SJSA1 (cell line): ENCODE measurements at regions not wholly inside any gene's neighbourhood (a gene's known extent, or its start where the extent isn't known, plus 50 kb on each side); places are given as distances from the start of the nearest gene placed in this dataset.
"Not testable (repeated sequence)": the region's sequence is repeated elsewhere in the genome, so short reads cannot be mapped to it uniquely, and the experiment has no call there.

Source experiments
- DNase-seq, 2 experiments: peaks; one replicate each; pipeline ENCODE4 v3.0.0-alpha.2; 2015 to 2020; ENCODE audit warnings: low spot score in 2 of 2, low read depth in 1 of 2
- H3K27ac ChIP-seq: fragments of 250-450 bp; sonication (Bioruptor Pico); 2 replicates; pipeline ENCODE4 v1.5.1; 2020; ENCODE audit warnings: mild to moderate bottlenecking, moderate library complexity
- H3K27me3 ChIP-seq: fragments of 250-450 bp; sonication (Bioruptor Pico); replicated peaks from 2 replicates; pipeline ENCODE4 v1.5.1; 2020; ENCODE audit warnings: mild to moderate bottlenecking, moderate library complexity
- H3K36me3 ChIP-seq: fragments of 250-450 bp; sonication (Bioruptor Pico); 2 replicates; pipeline ENCODE4 v1.5.1; 2020; ENCODE audit warnings: mild to moderate bottlenecking
- H3K4me1 ChIP-seq: fragments of 250-450 bp; sonication (Bioruptor Pico); replicated peaks from 2 replicates; pipeline ENCODE4 v1.6.1; 2021; ENCODE audit warnings: mild to moderate bottlenecking
- H3K4me3 ChIP-seq: fragments of 250-450 bp; sonication (Bioruptor Pico); 2 replicates; pipeline ENCODE4 v1.5.1; 2020; ENCODE audit warnings: mild to moderate bottlenecking
- H3K9me3 ChIP-seq: fragments of 250-450 bp; sonication (Bioruptor Pico); replicated peaks from 2 replicates; pipeline ENCODE4 v1.5.1; 2020; ENCODE audit warnings: mild to moderate bottlenecking

DNA sequence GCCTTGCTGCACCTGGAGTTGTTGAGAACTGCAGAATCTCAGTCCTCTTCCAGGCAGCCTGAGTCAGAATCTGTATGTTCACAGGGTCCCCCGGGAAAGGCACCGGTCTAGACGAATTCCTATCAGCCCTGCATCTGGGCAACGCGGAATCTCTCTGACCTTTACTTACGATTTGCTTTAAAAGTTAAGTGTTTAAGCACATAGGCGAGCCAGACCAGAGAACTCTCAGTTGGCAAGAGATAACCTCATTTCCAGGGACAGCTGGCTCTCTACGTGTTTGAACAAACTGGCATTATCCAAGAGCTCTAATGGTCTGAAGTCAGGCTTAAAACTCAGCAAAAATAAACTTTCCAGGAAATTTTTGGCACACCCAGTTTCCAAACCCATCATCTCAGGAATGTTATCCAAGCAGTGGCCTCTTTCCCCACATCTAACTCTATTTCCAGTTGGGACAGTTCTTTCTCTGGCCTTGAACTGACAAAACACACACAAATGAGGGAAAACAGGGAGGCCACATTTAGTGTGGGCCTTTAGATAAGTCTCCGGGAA is 53.4 kb downstream of the HES1 start:
- peaks cover 7% of the 10 kb centered on the region; the same call in 1 of the 2 replicates for H3K4me1 ChIP-seq
- no peak overlapping the region for H3K27ac ChIP-seq
- DNase-seq: no peak
- no peaks in the 10 kb centered on the region for H3K36me3 ChIP-seq
- H3K9me3 ChIP-seq: no peaks in the 10 kb centered on the region
- no peaks in the 10 kb centered on the region for H3K27me3 ChIP-seq
- no peak overlapping the region for H3K4me3 ChIP-seq

DNA sequence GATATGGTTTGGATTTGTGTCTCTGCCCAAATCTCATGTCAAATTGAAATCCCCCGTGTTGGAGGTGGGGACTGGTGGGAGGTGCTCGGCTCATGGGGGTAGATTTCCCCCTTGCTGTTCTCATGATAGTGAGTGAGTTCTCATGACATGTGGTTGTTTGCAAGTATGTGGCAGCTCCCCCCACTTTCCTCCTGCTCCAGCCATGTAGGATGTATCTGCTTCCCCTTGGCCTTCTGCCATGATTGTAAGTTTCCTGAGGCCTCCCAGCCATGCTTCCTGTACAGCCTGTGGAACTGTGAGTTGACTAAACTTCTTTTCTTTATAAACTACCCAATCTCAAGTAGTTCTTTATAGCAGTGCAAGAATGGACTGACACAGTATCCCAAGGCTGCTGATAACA is 55.9 kb downstream of the HES1 start:
- not testable (repeated sequence) for H3K36me3 ChIP-seq, DNase-seq, H3K27ac ChIP-seq, H3K9me3 ChIP-seq, H3K27me3 ChIP-seq, H3K4me1 ChIP-seq, H3K4me3 ChIP-seq

DNA sequence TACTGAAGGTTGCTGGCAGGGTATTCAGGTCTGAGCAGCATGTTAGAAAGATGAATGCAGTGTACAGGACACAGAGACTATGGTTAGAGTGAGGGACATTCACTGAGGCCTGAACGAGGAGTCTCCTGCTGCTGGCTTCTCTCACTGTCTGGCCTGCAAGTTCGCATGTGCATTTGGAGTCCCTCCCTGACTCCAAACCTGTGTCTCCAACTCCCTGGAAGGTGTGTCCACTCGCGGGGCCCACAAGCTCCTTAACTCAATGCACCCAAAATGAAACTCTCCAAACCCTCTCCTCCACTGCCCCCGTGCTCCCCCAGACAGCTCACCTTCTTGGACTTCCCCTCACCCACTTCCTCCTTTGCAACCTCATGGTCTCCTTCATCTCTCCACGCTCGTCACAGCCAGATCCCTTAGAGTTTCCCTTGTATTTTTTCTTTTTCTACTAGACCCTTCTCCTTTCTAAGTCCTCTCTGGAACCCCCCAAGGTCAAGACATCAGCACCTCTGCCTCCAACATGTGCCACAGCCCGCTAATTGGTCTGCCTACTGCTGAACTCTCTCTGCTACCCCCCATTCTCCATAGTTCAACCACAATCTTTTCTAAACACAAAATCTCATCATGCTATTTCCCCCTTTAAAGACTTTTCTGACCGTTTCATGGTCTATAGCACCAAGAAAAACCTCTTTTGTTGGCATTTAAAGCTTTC is 58.3 kb downstream of the HES1 start:
- H3K4me1 ChIP-seq: no peaks in the 10 kb centered on the region; the same call in 1 of the 2 replicates
- no peak for DNase-seq
- H3K27ac ChIP-seq: no peak overlapping the region
- H3K9me3 ChIP-seq: no peaks in the 10 kb centered on the region
- H3K27me3 ChIP-seq: no peaks in the 10 kb centered on the region
- no peaks in the 10 kb centered on the region for H3K36me3 ChIP-seq
- no peak overlapping the region for H3K4me3 ChIP-seq

DNA sequence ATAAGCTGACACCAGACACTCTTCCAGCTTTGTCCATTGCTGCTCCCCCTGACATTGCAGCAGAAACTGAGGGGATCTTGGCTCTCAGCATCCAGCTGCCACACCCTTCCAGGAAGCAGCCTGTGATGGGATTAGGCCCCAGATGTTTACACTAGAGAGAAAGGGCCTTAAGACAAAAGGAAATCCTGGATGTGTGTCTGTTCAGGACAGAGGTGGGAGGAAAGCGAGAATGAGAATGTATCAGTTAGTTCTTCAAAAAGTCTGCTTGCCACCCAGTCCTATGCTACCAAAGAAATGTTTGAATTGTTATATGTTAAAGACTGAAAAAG is 58.8 kb downstream of the HES1 start:
- no peak overlapping the region for H3K27ac ChIP-seq
- no peaks in the 10 kb centered on the region for H3K27me3 ChIP-seq
- no peak overlapping the region for H3K4me3 ChIP-seq
- H3K4me1 ChIP-seq: no peaks in the 10 kb centered on the region
- no peaks in the 10 kb centered on the region for H3K9me3 ChIP-seq
- no peaks in the 10 kb centered on the region for H3K36me3 ChIP-seq
- DNase-seq: no peak

DNA sequence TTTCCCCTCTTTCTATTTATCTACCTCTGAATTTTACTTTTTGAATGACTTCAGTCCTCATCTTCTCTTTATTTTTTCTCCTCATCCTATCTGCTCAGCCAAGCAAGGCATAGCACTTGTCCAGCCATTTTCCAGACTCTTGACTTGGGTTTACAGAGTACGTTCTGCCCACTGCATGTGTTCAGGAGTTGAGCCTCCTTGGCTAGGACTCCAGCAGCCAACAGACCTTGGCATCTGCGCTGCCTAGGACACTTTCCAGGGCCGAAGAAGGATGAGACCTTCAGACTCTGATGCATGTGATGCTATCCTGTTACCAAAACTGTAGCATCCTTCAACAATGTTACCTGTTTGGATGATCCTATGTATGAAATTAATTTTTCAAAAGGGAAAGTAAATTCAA is 59.7 kb downstream of the HES1 start:
- H3K27me3 ChIP-seq: no peaks in the 10 kb centered on the region
- H3K27ac ChIP-seq: no peak overlapping the region
- no peaks in the 10 kb centered on the region for H3K36me3 ChIP-seq
- no peaks in the 10 kb centered on the region for H3K9me3 ChIP-seq
- H3K4me3 ChIP-seq: no peak overlapping the region
- H3K4me1 ChIP-seq: no peaks in the 10 kb centered on the region
- DNase-seq: no peak

DNA sequence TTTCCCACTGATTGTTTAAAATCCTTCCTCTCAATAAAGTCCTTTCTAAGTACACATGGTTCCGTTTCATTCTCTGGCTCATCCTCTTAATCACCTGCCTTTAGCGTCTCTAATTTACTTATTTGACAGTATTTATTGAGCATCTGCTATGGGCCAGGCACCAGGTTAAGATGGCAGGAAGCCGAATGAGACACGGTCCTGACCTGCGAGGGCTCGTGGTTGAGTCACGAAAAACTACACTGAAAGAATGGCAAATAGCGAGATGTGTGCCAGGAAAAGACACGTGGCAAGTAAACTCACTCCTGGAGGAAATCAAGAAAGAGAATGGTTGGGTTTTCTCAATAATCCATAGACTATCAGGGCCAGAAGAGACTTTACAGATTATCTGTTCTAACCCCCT is 60.9 kb downstream of the HES1 start:
- H3K36me3 ChIP-seq: no peaks in the 10 kb centered on the region
- DNase-seq: no peak
- H3K27ac ChIP-seq: no peak overlapping the region
- H3K27me3 ChIP-seq: no peaks in the 10 kb centered on the region
- no peaks in the 10 kb centered on the region for H3K9me3 ChIP-seq
- H3K4me1 ChIP-seq: no peaks in the 10 kb centered on the region
- H3K4me3 ChIP-seq: no peak overlapping the region

DNA sequence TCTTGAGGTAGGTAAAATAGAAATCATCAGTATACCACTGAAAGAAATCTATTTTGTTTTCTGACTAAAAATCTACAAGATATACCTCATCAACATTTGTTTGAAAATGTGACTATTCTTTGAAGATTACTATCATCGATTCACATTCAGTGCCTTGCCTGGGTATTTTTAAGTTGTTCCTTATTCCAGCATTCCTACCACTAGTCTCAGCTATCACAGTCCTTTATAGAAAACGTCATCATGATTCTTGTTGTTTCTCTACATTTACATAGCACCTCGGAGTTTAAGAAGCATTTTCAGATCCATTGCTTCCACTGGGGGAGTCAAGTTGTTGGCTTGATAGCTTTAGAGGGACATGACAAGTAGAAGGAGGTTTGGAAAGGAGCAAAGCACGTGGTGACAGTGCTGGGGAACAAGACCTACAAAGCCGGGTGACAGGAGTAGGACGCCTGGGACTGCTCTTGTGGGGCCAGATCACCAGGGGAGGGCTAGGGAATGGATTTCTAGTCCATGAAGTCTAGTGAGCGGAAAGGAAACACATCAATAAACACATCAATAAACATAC is 61.5 kb downstream of the HES1 start:
- no peak for DNase-seq
- Histone ChIP-seq H3K4me1 (no peaks in the 10 kb centered on the region), H3K27me3 (no peaks in the 10 kb centered on the region), H3K36me3 (no peaks in the 10 kb centered on the region), H3K4me3 (no peak overlapping the region), H3K27ac (no peak overlapping the region), H3K9me3 (no peaks in the 10 kb centered on the region)

DNA sequence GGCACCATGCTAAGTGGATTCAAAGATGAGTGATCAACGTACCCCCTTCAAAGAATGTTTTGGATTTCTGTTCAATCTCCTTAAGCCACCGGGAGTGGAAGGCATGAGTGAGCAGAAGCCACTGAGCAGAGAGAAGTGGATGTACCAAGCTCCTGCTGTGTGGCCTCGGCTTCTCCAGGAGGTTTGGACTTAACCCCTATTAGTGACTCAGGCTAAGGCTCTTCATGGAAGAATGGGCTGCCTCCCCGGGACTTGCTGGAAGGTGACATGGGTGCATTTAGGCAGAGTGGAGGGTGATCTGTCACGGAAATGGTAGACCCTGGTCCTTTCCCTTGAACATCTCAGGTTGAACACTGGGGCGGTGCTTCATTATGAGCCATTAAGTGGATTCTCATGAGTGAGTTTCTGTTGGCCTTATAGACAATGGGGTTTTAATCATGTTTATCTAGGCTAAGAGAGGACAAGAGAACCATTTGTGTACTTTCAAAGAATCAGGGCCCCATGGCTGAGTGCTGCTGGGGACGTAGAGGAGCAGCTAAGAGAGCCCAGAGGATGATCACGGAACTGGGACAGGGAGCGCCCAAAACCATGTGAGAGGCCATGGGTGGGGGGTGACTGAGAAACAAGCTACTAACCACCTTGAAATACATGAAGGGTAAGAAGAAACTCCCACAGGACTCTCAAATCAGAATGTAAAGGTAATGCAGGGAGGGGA is 62.2 kb downstream of the HES1 start:
- H3K4me1 ChIP-seq: no peaks in the 10 kb centered on the region
- H3K9me3 ChIP-seq: no peaks in the 10 kb centered on the region
- no peak for DNase-seq
- H3K4me3 ChIP-seq: no peak overlapping the region
- H3K36me3 ChIP-seq: no peaks in the 10 kb centered on the region
- no peak overlapping the region for H3K27ac ChIP-seq
- H3K27me3 ChIP-seq: no peaks in the 10 kb centered on the region

DNA sequence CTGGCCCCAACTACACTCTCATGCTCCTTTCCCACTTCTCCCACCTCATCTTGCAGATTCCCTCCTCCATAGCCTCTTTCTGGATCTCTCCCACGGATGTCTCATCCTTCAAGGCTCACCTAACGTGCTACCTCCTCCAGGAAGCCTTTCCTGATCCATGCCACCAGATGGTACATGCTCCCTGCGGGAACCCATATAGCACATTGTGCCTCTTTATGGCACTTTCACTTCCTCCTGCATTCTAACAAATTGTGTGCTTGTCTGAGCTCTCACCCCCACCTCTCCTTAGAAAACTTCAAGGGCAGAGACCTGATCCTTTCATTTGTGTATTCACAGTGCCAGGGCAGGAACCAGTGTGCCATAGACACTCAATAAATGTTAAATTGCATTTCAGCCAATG is 63.0 kb downstream of the HES1 start:
- Histone ChIP-seq H3K9me3 (no peaks in the 10 kb centered on the region), H3K27ac (no peak overlapping the region), H3K4me3 (no peak overlapping the region), H3K27me3 (no peaks in the 10 kb centered on the region), H3K4me1 (no peaks in the 10 kb centered on the region), H3K36me3 (no peaks in the 10 kb centered on the region)
- DNase-seq: no peak

DNA sequence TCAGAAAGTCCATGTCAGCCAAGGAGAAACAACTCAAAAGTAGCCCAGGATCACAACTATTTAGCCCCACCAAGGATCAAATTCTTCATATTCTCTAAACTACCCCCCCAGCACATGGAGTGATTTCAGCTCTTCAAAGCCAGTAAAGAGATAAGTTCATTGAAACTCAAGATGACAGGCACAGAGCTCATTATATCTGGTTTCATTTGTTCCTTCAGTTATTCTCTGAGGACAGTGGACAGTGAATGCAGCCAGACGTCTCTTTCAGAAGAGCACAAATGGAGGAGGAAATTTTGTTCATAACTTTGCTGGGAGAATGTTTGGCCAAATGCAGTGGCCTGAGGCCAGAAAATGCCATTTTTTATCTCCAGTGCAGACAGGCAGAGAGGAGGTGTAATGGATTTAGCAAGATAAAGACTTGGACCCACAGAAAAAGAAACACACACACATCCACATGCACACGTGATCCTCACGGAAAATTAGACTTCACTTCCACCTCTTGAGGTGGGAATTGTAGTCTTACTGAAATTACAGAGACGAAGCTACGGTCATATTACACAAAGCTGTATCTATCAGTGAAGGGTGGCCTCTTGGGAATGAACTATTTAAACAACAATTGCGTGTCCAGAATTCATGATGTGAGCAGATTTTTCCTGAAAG is 64.6 kb downstream of the HES1 start:
- no peak overlapping the region for H3K4me3 ChIP-seq
- no peaks in the 10 kb centered on the region for H3K36me3 ChIP-seq
- no peak overlapping the region for H3K27ac ChIP-seq
- DNase-seq: no peak
- no peaks in the 10 kb centered on the region for H3K27me3 ChIP-seq
- H3K4me1 ChIP-seq: no peaks in the 10 kb centered on the region
- H3K9me3 ChIP-seq: no peaks in the 10 kb centered on the region

DNA sequence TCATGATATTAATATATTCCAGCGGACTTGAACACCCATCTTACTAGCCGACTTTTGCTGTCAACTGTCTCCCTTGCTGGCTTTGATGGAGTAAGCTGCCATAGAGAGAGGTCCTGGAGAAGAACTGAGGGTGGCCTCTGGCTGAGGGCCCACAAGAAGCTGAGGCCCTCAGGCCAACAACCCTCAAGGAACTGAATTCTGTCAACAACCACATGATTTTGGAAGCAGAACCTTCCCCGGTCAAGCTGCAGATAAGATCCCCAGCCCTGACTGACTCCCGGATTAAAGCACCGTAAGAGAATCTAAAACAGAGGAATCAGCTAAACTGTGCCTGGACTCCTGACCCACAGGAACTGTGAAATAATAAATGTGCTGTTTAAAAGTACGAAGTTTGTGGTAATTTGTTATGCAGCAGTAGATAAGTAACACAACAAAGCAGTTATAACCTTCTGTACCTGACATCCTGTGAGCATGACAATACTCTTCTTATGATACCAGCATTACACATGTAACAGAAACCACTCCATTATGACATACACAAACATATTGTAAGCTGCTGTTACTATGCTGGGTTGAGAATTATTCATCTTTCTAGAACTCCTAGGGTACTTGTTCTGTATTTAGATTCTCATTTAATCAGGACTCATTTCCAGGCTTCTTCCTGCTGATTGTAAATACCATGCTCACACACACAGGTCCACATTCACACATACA is 66.2 kb downstream of the HES1 start:
- Histone ChIP-seq H3K9me3 (no peaks in the 10 kb centered on the region), H3K4me1 (no peaks in the 10 kb centered on the region), H3K27me3 (no peaks in the 10 kb centered on the region), H3K4me3 (no peak overlapping the region), H3K27ac (no peak overlapping the region), H3K36me3 (no peaks in the 10 kb centered on the region)
- DNase-seq: no peak

DNA sequence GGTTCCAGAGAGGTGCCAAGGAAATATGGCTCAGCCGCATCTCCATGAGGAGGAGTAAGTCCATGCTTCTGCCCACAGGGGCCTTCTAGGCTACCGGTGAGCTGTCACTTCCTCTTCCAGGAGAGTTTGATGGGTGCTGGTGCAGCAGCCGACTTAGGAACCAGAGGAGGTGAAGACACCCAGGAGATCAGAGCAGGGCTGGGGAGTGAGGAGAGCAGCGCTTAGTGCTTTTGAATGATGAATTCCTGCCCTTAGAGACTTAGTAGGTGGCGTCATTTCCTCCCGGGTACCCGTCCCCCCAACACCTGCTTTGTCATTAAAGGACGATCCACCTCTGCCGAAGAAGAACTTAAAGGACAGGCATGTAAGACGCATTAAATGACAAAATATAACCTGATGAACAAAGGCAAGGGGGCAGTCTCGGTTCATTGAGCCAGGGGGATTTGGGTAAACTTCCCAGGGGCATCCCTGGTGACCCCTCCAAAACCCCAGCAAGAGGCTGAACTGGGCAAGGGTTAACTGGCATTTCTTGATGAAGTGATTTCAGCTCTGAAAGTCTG is 67.6 kb downstream of the HES1 start:
- Histone ChIP-seq H3K27ac (no peak overlapping the region), H3K9me3 (no peaks in the 10 kb centered on the region), H3K4me1 (no peaks in the 10 kb centered on the region), H3K36me3 (no peaks in the 10 kb centered on the region), H3K27me3 (no peaks in the 10 kb centered on the region), H3K4me3 (no peak overlapping the region)
- no peak for DNase-seq
